ENCODE measurements at regions not wholly inside any gene's neighbourhood (a gene's known extent, or its start where the extent isn't known, plus 50 kb on each side); places are given as distances from the start of the nearest gene placed in this dataset.

DNA sequence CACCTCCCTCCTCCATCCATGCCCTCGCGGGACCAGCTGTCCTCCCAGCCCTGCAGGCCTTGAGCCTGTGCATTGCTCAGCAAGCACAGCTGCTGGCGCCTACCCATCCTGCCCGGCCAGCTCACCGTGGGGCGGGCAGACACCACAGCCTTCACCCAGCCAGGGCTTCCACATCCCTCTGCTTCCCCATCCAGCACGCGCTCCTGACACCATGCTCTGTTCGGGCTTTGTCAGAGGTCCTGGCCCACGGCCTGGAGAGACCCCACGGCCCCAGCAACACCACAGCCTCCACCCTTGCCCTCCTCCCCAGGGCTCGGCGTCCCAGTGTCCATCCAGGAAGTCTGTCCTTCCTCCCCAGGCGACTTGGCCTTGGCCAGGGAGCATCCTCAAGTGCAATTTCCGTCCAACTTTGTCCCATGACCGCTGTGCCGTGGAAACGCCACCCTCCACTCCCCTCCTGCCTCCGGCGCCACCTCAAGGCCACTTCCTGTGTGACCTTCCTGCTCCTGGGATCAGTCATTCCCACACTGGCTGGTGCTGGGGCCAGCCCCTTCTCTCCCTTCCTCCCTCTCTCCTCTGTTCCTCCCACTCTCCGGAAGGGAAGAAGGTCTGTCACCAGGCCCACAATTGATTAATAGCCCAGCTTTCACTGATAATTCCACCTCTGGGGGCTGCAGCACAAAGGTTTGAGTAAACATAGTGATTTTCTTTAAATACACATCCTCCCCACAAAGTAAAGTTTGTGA, 71.5 kb upstream of the SMNDC1 start:
- DNase-seq: no peak

DNA sequence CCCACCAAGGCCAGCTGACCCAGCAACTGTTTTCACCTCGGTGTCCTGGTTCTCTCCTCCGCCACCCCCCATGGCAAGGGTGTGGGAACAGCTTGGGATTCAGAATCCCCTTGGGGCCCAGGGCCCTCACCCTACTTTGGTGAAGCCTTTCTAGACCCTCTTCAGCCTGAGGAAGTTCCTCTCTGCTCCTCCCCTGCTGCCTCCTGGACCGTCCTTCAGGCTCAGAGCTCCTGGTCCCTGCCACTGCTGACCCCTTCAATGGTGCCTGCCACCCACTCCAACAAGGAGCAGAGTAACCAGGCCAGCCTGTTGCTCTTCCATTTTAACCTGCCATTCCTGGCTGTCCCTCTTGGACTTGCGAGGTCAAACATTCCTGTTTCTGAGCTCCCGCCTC, 72.0 kb upstream of the SMNDC1 start:
- DNase-seq: no peak

GRCh38 chr10:110378006-110378405, 73.3 kb upstream of the SMNDC1 start:
- no peak for DNase-seq

DNA sequence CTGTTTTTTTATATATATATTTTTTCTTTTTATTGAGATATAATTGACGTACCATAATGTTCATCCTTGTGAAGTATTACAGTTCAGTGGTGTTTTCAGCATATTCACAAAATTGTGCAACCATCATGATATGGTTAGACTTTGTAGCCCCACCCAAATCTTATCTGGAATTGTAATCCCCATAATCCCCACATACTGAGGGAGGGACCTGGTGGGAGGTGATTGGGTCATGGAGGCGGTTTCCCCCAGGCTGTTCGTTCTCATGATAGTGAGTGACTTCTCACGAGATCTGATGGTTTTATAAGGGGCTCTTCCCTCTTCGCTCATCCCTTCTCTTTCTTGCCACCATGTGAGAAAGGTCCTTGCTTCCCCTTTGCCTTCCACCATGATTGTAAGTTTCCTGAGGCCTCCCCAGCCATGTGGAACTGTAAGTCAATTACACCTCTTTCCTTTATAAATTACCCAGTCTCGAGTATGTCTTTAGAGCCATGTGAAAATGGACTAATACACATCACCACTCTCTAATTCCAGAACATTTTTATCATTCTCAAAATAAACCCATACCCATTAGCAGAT, 73.9 kb upstream of the SMNDC1 start:
- DNase-seq: no peak

GRCh38 chr10:110379831-110380230, 75.1 kb upstream of the SMNDC1 start:
- DNase-seq: no peak

GRCh38 chr10:110380293-110380692, 75.6 kb upstream of the SMNDC1 start:
- DNase-seq: no peak

DNA sequence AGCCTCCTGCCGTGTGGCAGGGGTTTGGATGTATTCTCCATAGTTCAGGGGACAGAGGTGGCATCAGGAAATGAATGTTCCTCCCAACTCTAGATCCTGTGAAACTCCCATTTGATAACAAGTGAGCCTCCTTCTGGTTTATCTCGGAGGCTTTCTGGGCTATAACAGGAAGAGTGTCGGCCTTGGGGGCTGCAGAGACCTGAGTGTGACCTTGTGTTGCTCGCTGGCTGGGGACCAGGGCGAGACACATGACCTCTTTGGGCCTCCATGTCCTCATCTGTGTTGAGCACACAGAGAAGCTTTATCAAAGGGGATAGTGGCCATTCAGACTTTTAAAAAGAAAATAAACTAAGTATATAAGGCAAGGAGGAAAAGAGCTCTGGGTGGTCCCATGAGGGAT, 78.0 kb upstream of the SMNDC1 start:
- DNase-seq: no peak

DNA sequence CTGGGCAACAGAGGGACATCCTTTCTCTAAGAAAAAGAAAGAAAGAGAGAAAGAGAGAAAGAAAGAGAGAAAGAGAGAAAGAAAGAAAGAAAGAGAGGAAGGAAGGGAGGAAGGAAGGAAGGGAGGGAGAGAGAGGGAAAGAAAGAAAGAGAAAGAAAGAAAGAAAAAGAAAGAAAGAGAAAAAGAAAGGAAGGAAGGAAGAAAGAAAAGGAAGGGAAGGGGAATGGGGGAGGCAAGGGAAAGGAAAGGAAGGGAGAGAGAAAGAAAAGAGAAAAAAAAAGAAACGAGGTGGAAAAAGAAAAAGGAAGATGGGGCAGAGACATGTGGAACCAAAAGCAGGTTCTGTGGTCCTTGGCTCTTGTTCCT, 82.9 kb upstream of the SMNDC1 start:
- DNase-seq: no peak

DNA sequence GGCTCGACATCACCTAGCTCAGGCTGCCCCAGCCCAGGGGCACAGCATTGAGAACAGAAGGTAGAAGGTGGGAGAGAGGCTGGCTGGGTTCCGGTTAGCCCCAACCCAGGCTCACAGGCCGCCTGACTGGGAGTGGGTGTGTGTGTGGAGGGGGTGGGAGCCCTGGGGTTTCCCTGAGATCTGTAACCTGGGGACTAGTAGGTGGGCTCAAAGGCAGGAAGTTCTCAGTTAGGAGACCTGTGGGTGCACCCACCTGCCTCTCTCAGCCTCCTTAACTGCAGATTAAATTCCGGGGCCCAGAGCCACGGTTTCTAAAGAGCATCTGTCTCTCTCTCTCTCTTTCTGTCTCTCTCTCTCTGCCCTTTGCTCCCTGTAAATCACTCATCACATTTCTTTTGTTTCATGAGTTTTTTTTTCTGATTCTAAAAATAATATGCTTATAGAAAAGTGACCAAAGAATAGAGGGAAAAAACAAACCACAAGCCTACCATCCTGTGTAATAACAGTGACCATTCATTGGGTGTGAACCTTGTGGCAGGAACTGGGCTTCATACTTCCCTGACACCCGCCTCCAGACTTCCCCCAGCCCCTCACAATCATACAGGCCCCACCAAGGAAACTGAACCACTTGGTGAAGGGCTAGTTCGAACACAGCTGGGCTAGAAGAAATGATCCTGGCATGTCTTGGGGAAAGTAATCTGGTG, 83.4 kb upstream of the SMNDC1 start:
- DNase-seq: no peak

DNA sequence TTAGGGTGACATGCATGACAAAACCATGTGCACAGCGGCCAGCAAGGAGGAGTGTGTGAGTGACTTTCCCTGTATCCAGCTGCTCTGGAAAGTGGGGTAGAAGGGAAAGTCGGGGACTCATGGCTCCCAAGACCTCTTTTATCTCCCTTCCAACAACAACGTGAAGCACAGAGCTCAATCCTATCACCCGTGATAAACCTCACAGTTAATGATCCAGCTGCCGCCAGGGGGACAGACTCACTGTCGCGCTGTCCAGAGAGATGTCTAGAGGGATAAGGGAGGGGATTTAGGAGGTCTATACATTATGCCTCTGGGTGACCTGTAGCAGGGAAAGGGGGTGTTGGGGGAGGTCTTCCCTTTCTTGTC, 84.0 kb upstream of the SMNDC1 start:
- DNase-seq: no peak

DNA sequence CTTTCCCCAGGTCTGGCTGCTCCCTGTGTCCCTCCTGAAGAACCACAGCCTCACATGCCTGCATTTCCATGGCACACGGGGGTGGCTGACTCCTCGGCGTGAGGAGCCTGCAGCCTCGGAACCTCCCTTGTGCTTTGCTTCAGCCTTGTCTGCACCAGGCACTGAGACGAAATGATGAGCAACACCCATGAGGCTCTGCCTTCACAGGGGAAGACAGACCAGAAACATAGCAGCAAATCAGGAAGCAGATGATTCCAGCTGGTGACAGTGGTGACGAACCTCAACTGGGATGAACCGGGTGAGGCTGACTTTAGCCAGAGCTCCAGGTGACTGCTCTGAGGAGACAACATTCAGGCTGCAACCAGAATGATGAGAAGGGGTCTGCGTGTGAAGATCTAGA, 84.5 kb upstream of the SMNDC1 start:
- no peak for DNase-seq

DNA sequence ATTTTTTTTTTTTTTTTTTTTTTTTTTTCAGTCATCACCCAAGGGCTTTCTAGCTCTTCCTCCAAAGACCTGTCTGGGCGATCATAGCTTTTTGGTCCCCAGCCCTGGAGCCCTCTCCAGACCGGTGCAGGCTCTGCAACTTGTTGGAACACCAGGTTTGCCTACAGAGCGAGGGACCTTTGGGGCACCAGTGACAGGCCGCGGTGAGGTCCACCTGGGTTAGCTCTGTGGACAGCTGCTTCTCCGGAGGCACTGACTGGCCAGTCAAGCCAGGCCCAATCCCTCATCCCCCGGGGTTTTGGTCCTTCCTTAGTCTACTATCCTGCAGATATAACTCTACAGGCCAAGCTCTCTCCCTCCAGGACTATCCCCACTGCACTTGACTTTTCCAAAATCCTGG, 86.8 kb upstream of the SMNDC1 start:
- DNase-seq: no peak

DNA sequence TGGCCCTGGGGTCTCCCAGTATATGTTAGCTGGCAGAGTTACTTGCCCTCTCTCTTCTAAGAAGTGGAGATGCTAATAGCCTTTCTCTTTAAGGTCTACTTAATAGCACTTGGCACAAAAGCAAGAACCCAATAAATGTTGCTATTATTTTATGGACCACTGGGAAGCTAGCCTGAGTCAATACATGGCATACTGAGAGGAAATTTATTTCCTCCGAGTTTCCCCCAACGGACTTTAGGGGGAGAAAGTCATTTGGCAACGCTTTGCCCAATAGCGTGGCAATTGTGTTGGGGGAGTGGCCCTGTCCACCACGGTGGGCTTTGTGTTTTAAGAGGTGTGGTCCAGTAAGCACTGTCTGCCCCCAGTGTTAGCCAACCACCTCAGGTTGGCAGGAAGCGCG, 87.4 kb upstream of the SMNDC1 start:
- no peak for DNase-seq

DNA sequence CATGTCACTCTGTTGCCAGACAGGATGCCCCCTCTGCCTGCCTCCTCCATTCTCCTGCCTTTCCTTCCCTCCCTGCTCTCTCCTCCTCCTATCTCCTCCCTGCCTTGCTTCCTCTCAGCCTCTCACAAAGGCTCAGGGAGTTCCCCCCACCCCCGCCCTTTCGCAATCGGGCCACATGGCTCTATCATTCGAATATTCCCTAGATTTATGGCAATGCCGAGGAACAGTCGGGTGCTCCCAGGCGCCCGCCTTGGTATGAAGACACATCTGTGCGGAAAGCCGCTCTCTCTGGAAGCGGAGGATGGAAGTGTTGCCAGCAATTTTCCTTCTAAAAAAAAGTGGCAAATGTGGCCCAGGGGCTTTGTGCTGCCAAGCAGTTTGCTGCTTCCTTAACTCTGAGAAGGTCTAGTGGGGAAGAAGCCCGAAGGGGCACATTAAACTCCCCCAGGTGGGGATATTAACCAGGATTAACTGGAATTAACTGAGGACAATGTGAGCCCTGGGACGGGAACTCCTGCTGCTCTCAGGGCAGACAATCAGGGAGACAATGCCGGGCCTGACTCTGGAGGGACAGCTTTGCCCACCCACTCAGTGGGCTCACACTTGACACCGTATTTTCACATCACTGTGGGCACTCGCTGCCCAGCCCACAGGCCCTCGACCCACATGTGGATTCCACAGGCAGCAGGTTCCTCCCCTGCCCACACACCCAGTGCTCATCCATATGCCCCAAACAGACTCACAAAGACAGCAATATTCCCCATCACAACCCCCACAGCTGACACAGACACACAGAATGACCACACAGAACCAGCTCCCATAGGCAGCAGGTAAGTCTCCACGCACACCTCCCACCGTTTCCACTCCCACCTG, 88.4 kb upstream of the SMNDC1 start:
- no peak for DNase-seq

DNA sequence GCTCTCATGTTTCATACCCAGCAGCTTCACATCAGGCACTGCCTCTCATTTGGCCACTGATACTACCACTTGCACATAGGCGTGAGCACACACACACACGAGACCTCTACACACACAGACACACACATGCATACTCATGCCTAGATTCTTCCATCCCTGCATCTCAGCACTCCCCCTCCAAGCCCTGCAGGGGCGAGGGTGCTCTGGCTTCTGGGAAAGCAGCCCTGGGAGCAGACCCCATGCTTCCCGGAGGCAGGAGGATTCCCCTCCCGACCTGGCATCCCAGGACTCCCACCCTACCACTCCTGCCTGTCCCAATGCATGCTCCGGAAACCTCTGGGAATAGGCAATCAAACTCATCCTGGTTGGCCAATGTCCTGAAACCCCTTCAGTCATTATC, 89.1 kb upstream of the SMNDC1 start:
- DNase-seq: no peak

DNA sequence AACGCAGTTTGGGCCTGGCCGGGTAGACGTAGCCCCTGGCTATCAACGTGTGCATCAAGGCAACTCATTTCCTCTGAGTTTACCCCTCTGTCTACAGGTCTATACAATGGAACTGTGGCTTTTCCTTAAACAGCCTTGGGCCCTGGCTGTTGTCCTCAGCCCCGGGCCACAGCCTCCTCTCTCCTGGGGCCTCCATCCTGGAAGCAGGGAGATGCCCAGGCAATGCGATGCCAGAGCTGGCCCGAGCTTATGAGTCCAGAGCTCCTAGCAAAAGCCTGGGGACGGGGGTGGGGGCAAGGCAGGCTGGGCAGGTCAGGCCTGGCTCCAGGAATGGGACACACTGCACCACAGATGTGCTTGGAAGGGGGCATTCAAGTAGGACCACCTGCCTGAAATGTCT, 89.6 kb upstream of the SMNDC1 start:
- DNase-seq: no peak

DNA sequence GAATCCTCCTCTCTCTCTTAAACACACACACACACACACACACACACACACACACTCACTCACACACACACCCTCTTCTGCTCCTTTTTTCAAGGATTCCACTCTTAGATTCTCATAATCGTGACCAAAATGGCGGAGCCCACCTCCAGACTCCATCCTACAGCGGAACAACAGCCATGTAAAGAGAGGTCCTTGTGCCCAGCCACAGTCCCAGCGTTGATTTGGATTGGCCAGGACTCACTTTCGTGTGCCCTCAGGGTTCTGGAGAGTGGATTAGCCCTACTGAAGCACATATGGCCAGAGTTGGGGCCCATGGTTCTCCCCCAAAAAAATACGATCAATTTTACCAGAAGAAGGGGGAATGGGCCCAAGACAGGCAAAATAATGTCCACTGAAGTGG, 90.2 kb upstream of the SMNDC1 start:
- no peak for DNase-seq

DNA sequence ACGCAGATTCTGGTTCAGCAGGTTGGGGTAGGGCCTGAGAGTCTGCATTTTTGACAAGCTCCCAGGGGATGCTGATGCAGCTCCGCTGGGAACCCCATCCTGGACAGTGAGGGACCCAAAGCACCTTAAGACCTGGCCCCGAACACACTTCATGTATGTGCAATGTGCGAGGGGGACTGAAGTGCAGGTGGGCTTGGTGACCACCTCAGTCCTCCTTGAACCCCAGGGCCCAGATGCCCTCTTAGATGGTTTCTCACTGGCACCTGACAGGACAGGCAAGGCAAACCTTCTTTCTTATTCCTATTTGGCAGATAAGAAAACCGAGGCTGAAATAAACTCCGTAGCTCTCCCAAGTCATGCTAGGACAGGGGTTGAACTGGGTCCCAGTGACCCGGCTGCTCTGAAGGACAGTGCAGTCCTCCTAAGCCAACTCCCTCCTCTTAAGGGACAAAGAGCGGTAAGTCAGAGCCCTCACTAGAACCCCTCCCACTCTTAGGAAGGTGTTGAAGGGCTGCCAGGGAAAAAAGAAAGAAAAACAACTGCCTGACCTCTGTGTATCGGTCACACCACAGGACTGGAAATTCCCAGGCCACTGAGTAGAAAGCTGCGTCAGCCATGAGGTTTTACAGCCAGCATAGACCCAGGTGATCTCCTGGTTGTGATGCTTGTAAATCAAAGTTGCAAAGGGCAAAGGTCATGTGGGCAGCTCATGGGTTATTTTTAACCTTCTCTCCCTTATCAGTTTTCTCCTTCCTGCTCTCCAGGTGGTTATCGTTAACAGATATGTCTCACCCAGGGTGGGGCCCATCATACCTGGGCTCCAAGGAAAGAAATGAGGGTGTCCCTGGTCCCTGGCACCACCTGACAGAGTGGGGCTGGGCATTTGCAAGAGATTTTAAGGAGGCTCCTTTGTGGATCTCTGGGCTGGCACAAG, 90.9 kb upstream of the SMNDC1 start:
- DNase-seq: peak; percentile 27

DNA sequence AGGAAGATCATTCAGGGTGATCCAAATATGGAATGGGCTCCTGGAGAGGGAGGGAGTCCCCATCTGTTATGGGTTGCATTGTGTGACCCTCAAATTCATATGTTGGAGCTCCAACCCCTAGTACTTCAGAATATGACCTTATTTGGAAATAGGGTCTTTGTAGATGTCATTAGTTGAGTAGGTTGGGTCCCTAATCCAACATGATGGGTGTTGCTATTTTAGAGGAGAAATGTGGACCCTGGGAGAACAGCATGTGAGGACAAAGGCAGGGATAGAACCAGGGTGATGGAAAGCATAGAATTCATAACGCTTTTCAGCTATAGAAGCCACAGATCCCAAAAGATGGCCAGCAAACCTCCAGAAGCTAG, 91.5 kb upstream of the SMNDC1 start:
- DNase-seq: no peak

GRCh38 chr10:110397856-110398255, 93.1 kb upstream of the SMNDC1 start:
- no peak for DNase-seq

DNA sequence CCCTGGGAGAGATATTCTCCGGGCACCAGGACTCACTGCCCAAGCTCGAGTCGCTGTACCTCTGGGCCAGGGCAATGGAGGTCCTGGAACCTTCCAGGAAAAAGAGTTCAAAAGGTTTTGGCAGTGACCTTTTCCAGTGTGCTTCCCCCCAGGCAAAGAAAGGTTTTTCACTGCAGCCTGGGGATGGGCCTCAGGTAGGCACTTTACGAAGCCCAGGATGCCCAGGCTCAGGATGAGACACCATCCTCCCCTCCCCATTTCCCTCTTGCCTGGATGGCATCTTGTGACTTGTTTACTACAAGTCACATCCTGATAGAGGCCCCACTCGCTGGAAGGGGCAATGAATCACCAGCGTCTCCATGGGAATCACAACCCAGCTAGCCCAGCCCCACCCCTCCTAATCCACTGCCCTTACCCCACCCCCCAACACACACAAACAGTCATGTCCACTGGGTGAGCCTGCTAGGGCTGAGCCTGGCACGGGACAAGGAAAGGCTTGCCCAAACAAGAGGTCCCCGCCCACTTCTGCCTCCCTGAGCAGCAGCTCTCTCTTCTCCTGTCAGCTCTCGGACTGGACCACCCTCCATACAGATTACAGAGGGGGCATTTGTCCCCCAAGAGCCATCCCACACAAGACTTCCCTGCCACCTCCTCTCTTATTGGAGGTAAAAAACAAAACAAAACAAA, 93.8 kb upstream of the SMNDC1 start:
- peak; percentile 98 for DNase-seq
